Natural killer cell treated with Interleukin-12 subunit alpha and Interleukin-12 subunit beta and Interleukin-15 and Interleukin-18, amount 100 ng/mL, for 72 hours (primary cell): ENCODE measurements at regions not wholly inside any gene's neighbourhood (a gene's known extent, or its start where the extent isn't known, plus 50 kb on each side); places are given as distances from the start of the nearest gene placed in this dataset.
A peak's percentile ranks its signal among the peaks of the same experiment; 100 is the strongest.

ENCODE experiments used
- ATAC-seq, 2 donors: fragments of 150-1000 bp; cut with Tn5 transposase in 1 of 2; sonication (Bioruptor Pico), chemical (Tn5 transposase) in 1 of 2; 2 replicates each; pipeline ENCODE4 v1.10.0; 2021
- DNase-seq: peaks from one replicate; pipeline ENCODE4 v3.0.0; 2022; ENCODE audit warnings: low spot score
- H3K27ac Mint-ChIP-seq, 2 donors: 1 replicate in 1 of 2; 2 replicates in 1 of 2; pipeline ENCODE4 v1.8.0; 2022; ENCODE audit warnings: mixed read lengths in 2 of 2, mild to moderate bottlenecking in 1 of 2, moderate library complexity in 1 of 2
- H3K27me3 Mint-ChIP-seq, 2 donors: 1 replicate in 1 of 2; 2 replicates in 1 of 2; pipeline ENCODE4 v1.8.0; 2022; ENCODE audit warnings: mixed read lengths in 2 of 2
- H3K36me3 Mint-ChIP-seq: one replicate; pipeline ENCODE4 v1.8.0; 2022; ENCODE audit warnings: mixed read lengths
- H3K4me1 Mint-ChIP-seq, 2 donors: 1 replicate in 1 of 2; 2 replicates in 1 of 2; pipeline ENCODE4 v1.8.0; 2022; ENCODE audit warnings: low read depth in 2 of 2, mixed read lengths in 2 of 2, mild to moderate bottlenecking in 1 of 2
- H3K4me3 Mint-ChIP-seq: one replicate; pipeline ENCODE4 v1.8.0; 2022; ENCODE audit warnings: mixed read lengths
- H3K9me3 Mint-ChIP-seq: 2 replicates; pipeline ENCODE4 v1.8.0; 2022; ENCODE audit warnings: mixed read lengths

GRCh38 chr4:26220696-26221095, 100.1 kb upstream of the RBPJ start:
- no peak for DNase-seq
- no peak overlapping the region for H3K4me3 Mint-ChIP-seq
- peaks cover 0 to 3% of the 10 kb centered on the region in 2 donors for H3K27me3 Mint-ChIP-seq
- ATAC-seq, result no peak
- H3K27ac Mint-ChIP-seq, result no peak overlapping the region
- H3K9me3 Mint-ChIP-seq, result peaks cover 3% of the 10 kb centered on the region
- H3K4me1 Mint-ChIP-seq, result peaks cover 0 to 17% of the 10 kb centered on the region in 2 donors
- no peaks in the 10 kb centered on the region for H3K36me3 Mint-ChIP-seq

- no peak overlapping the region for H3K27ac Mint-ChIP-seq
- peaks cover 0 to 3% of the 10 kb centered on the region in 2 donors for H3K27me3 Mint-ChIP-seq
- no peaks in the 10 kb centered on the region for H3K36me3 Mint-ChIP-seq
- H3K9me3 Mint-ChIP-seq, result peaks cover 3% of the 10 kb centered on the region
- no peak overlapping the region for H3K4me3 Mint-ChIP-seq
- no peak for DNase-seq
- no peak for ATAC-seq
- peaks cover 0 to 10% of the 10 kb centered on the region in 2 donors for H3K4me1 Mint-ChIP-seq
Observed at GRCh38 chr4:26223155-26223554, 97.7 kb upstream of the RBPJ start.

GRCh38 chr4:26226629-26227376, 94.0 kb upstream of the RBPJ start:
- H3K4me1 Mint-ChIP-seq, result peaks cover 0 to 7% of the 10 kb centered on the region in 2 donors

DNA sequence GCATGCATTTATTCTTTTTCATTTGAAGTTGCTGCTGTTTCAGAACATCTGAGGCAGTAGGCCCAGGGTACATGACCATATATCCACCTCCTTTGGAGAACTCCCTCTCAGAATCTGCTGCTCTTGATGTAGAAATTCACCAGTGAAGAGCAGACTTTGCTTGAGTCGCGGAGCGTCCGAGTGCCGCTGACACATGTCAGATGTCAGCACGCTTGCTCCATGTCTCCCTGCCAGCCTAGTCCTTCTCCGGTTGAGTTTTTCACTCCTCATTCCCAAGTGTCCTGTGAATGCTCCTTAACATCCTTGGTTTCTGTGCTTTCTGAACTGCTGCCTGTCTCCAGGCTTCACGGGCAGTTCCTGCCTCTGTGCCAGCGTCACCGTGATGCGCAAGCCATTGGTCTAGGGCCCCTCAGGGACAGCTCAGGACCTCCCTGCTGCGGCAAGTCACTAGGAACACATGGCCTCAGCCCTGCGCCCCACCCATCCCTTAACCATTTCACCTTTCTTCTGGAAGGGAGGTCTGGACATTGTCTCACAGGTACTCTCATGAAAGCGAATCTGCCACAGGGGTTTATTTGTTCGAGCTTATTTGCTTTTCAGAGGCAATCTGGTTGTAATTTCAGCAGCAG, 93.1 kb upstream of the RBPJ start:
- DNase-seq (no peak), ATAC-seq (no peak)
- H3K4me1 Mint-ChIP-seq, result peaks cover 0 to 7% of the 10 kb centered on the region in 2 donors
- H3K4me3 Mint-ChIP-seq, result no peak overlapping the region
- H3K27ac Mint-ChIP-seq, result no peak overlapping the region
- H3K9me3 Mint-ChIP-seq, result no peaks in the 10 kb centered on the region
- H3K36me3 Mint-ChIP-seq, result no peaks in the 10 kb centered on the region
- H3K27me3 Mint-ChIP-seq, result peaks cover 0 to 3% of the 10 kb centered on the region in 2 donors

More at GRCh38 chr4:26226629-26227376, 94.0 kb upstream of the RBPJ start:
- ATAC-seq (no peak), DNase-seq (no peak)
- Mint-ChIP-seq H3K27ac (no peak overlapping the region), H3K27me3 (no peaks in the 10 kb centered on the region), H3K9me3 (no peaks in the 10 kb centered on the region), H3K4me3 (no peak overlapping the region), H3K36me3 (no peaks in the 10 kb centered on the region)

- no peak for ATAC-seq
Observed at GRCh38 chr4:26228883-26229282, 91.9 kb upstream of the RBPJ start.

DNA sequence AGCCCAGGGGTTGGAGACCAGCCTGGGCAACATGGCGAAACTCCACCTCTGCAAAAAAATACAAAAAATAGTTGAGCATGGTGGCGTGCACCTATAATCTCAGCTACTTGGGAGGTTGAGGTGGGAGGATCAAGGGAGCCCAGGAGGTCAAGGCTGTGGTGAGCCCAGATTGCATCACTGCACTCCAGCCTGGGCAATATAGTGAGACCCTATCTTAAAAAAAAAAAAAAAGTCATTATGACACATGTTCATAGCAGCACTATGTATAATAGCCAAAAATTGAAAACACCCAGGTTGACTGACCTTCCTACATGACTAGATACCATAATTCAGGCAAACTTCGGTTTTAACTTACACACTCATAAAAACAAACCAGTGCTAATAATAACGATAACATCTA, 90.8 kb upstream of the RBPJ start:
- H3K36me3 Mint-ChIP-seq, result no peaks in the 10 kb centered on the region
- DNase-seq (no peak), ATAC-seq (no peak)
- no peak overlapping the region for H3K27ac Mint-ChIP-seq
- H3K4me1 Mint-ChIP-seq, result peaks cover 13 to 18% of the 10 kb centered on the region in 2 donors
- H3K4me3 Mint-ChIP-seq, result no peak overlapping the region
- H3K9me3 Mint-ChIP-seq, result no peaks in the 10 kb centered on the region
- H3K27me3 Mint-ChIP-seq, result peaks cover 0 to 6% of the 10 kb centered on the region in 2 donors

More at GRCh38 chr4:26228883-26229282, 91.9 kb upstream of the RBPJ start:
- Mint-ChIP-seq H3K4me3 (no peak overlapping the region), H3K9me3 (no peaks in the 10 kb centered on the region), H3K36me3 (no peaks in the 10 kb centered on the region), H3K27ac (peak overlapping the region in 1 of 2 donors; percentile 79), H3K4me1 (peaks cover 10 to 11% of the 10 kb centered on the region in 2 donors), H3K27me3 (peaks cover 0 to 6% of the 10 kb centered on the region in 2 donors)
- no peak for DNase-seq

DNA sequence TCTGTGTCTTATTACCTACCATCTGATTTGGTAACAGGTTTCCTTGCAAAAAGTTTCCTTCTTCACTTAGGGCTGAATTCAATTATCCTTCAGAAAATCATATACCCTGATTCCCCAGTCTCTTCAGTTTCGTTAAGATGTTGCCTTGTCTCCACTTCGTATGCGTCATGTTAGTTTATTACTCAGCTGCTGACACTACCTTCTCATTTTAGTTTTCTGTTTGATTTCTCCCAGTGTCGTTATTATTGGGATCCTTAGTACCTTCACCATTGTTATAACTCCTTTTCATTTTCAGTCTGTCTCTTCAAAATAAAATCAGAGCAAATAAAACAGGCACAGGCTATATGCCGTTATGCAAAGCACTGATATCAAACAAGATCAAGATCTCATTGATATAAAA, 87.5 kb upstream of the RBPJ start:
- H3K4me3 Mint-ChIP-seq, result peak overlapping the region; percentile 47
- H3K4me1 Mint-ChIP-seq, result peaks cover 13 to 31% of the 10 kb centered on the region in 2 donors
- H3K36me3 Mint-ChIP-seq, result no peaks in the 10 kb centered on the region
- peaks cover 0 to 8% of the 10 kb centered on the region in 2 donors for H3K27me3 Mint-ChIP-seq
- DNase-seq (no peak), ATAC-seq (peak in 1 of 2 donors; percentile 54)
- H3K27ac Mint-ChIP-seq, result peak overlapping the region in 1 of 2 donors; percentile 19
- no peaks in the 10 kb centered on the region for H3K9me3 Mint-ChIP-seq

GRCh38 chr4:26235500-26235899, 85.3 kb upstream of the RBPJ start:
- Mint-ChIP-seq H3K9me3 (no peaks in the 10 kb centered on the region), H3K27ac (peak overlapping the region in 1 of 2 donors; percentile 28), H3K27me3 (peaks cover 0 to 12% of the 10 kb centered on the region in 2 donors), H3K4me1 (peaks cover 13 to 34% of the 10 kb centered on the region in 2 donors), H3K4me3 (no peak overlapping the region), H3K36me3 (no peaks in the 10 kb centered on the region)
- ATAC-seq, result no peak
- DNase-seq, result no peak

- H3K9me3 Mint-ChIP-seq, result no peaks in the 10 kb centered on the region
Observed at GRCh38 chr4:26237916-26238315, 82.9 kb upstream of the RBPJ start.

DNA sequence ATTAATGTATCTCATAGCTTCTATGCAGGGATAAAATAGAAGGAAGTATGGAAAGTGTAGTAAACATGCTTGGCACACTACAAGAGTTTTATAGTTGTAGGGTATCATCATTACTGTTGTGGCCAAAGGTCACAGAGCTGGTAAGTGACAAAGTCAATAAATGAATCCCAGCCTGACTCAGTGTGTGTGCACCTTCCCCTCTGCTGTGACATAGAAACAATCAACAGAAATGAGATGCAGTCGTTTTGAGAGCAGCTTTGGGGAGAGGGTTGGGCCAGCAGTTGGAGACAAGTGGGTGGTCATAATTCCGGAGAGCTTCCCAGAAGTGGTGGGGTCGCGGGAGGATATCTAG, 82.4 kb upstream of the RBPJ start:
- no peak overlapping the region for H3K4me3 Mint-ChIP-seq
- H3K36me3 Mint-ChIP-seq, result no peaks in the 10 kb centered on the region
- peak overlapping the region; percentile 28 to 40 for H3K27ac Mint-ChIP-seq
- DNase-seq (no peak), ATAC-seq (no peak)
- H3K27me3 Mint-ChIP-seq, result peaks cover 0 to 7% of the 10 kb centered on the region in 2 donors
- H3K9me3 Mint-ChIP-seq, result no peaks in the 10 kb centered on the region
- peaks cover 8 to 29% of the 10 kb centered on the region in 2 donors for H3K4me1 Mint-ChIP-seq

More at GRCh38 chr4:26237916-26238315, 82.9 kb upstream of the RBPJ start:
- Mint-ChIP-seq H3K27ac (peak overlapping the region; percentile 28 to 40), H3K4me1 (peaks cover 13 to 31% of the 10 kb centered on the region in 2 donors), H3K4me3 (no peak overlapping the region), H3K27me3 (peaks cover 0 to 8% of the 10 kb centered on the region in 2 donors), H3K36me3 (no peaks in the 10 kb centered on the region)
- DNase-seq (no peak), ATAC-seq (no peak)

DNA sequence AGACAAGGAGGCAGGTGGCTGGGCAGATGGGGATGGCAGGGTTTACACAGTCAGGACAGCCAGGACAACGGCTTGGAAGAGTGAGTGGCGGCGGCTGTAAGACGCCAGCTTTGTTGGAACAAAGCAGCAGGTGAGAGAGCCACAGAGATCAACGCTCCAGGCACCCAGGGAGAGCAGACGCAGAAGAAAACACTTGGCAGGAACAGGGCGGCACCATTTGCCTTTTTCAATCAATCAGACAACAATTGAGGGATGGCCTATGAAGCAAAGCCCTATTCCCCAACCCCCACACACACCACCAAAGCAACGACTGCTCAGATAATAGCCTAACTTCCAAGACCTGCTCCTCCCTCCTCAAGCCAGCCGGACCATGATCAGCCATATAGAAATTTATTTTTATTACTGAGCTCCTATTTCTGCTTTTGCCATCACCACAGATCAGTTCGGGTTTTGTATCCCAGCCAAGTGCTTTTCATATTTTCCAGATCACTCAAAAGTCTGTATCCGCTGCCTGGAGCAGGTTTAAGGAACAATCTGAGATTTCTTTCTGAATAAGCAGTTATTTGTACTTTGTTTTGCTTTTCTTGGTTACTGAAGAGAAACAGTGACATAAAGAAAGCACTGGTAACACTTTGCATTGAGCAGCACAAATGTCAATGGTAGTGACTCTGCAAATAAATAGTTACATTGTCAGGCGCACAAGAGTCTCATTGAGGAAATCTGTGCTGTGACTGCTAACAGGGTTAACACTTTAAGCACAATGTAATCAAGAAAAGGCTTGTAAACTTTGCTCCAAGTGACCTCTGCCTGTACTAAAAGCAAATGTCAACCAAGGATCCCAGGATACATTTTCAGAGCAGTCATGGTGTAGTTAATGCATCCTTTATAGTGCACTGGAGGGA, 81.8 kb upstream of the RBPJ start:
- Mint-ChIP-seq H3K27ac (peak overlapping the region; percentile 28 to 40), H3K4me1 (peaks cover 2 to 26% of the 10 kb centered on the region in 2 donors), H3K4me3 (no peak overlapping the region), H3K27me3 (peaks cover 0 to 6% of the 10 kb centered on the region in 2 donors), H3K36me3 (no peaks in the 10 kb centered on the region), H3K9me3 (no peaks in the 10 kb centered on the region)
- ATAC-seq, result no peak
- no peak for DNase-seq

DNA sequence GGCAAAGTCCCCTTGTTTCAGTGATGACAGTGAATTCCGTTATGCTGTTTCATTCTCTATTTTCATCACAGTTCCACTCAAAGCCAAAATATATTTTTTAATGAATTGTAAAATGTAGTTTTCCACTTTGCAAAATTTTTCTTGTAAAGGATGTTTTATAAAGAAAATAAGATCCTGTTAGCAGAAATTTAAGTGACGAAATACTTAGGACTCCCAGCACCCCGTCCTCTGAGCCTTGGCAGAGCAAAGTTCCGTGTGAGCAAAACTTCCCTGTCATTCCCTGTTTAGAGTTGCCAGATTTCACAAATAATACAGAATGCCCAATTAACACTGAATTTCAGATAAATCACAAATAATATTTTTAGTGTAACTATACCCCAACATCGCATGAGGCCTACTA, 81.0 kb upstream of the RBPJ start:
- H3K27me3 Mint-ChIP-seq, result peaks cover 0 to 6% of the 10 kb centered on the region in 2 donors
- peaks cover 0 to 22% of the 10 kb centered on the region in 2 donors for H3K4me1 Mint-ChIP-seq
- ATAC-seq (no peak), DNase-seq (no peak)
- H3K36me3 Mint-ChIP-seq, result no peaks in the 10 kb centered on the region
- peak overlapping the region in 1 of 2 donors; percentile 14 for H3K27ac Mint-ChIP-seq
- no peak overlapping the region for H3K4me3 Mint-ChIP-seq
- no peaks in the 10 kb centered on the region for H3K9me3 Mint-ChIP-seq

- peaks cover 0 to 12% of the 10 kb centered on the region in 2 donors for H3K4me1 Mint-ChIP-seq
- H3K27ac Mint-ChIP-seq, result no peak overlapping the region
- ATAC-seq, result no peak
- H3K36me3 Mint-ChIP-seq, result no peaks in the 10 kb centered on the region
- H3K9me3 Mint-ChIP-seq, result no peaks in the 10 kb centered on the region
- H3K4me3 Mint-ChIP-seq, result no peak overlapping the region
- peaks cover 0 to 8% of the 10 kb centered on the region in 2 donors for H3K27me3 Mint-ChIP-seq
- DNase-seq, result no peak
Observed at GRCh38 chr4:26241179-26241578, 79.6 kb upstream of the RBPJ start.
